ENCODE measurements at regions not wholly inside any gene's neighbourhood (a gene's known extent, or its start where the extent isn't known, plus 50 kb on each side); places are given as distances from the start of the nearest gene placed in this dataset.
"Not testable (repeated sequence)": the region's sequence is repeated elsewhere in the genome, so short reads cannot be mapped to it uniquely, and the experiment has no call there.

- DNase-seq (ENCODE audit: low read depth in 2 of 2): no peak
These were observed 691.2 kb downstream of the TAF11L14 start for GRCh38 chr5:18325431-18325830.

- no peak for DNase-seq (ENCODE audit: low read depth in 2 of 2)
These were observed 695.1 kb downstream of the TAF11L14 start for GRCh38 chr5:18329328-18329727.

GRCh38 chr5:18333841-18334240 is 699.6 kb downstream of the TAF11L14 start:
- DNase-seq (ENCODE audit: low read depth in 2 of 2): no peak

GRCh38 chr5:18334949-18335348 is 700.7 kb downstream of the TAF11L14 start:
- DNase-seq (ENCODE audit: low read depth in 2 of 2): no peak

- DNase-seq (ENCODE audit: low read depth in 2 of 2): no peak
These were observed 720.6 kb downstream of the TAF11L14 start for GRCh38 chr5:18354828-18355227.

- DNase-seq (ENCODE audit: low read depth in 2 of 2): no peak
These were observed 723.2 kb downstream of the TAF11L14 start for GRCh38 chr5:18357486-18357885.

- DNase-seq (ENCODE audit: low read depth in 2 of 2): no peak
These were observed 732.0 kb downstream of the TAF11L14 start for GRCh38 chr5:18366234-18366633.

- no peak for DNase-seq (ENCODE audit: low read depth in 2 of 2)
These were observed 736.3 kb downstream of the TAF11L14 start for GRCh38 chr5:18370531-18370930.

- no peak for DNase-seq (ENCODE audit: low read depth in 2 of 2)
These were observed 741.4 kb downstream of the TAF11L14 start for GRCh38 chr5:18375641-18376040.

GRCh38 chr5:18378066-18378465 is 743.8 kb downstream of the TAF11L14 start:
- DNase-seq (ENCODE audit: low read depth in 2 of 2): no peak

- DNase-seq (ENCODE audit: low read depth in 2 of 2): no peak
These were observed 744.9 kb downstream of the TAF11L14 start for GRCh38 chr5:18379189-18379588.

- DNase-seq (ENCODE audit: low read depth in 2 of 2): no peak
These were observed 746.6 kb downstream of the TAF11L14 start for GRCh38 chr5:18380729-18381362.

GRCh38 chr5:18393565-18394442 is 759.5 kb downstream of the TAF11L14 start:
- DNase-seq (ENCODE audit: low read depth in 2 of 2): peak in 1 of 2 donors; percentile 5

GRCh38 chr5:18394443-18394804 is 760.2 kb downstream of the TAF11L14 start:
- DNase-seq (ENCODE audit: low read depth in 2 of 2): no peak

GRCh38 chr5:18395126-18396110 is 761.2 kb downstream of the TAF11L14 start:
- no peak for DNase-seq (ENCODE audit: low read depth in 2 of 2)

- DNase-seq (ENCODE audit: low read depth in 2 of 2): no peak
These were observed 763.1 kb downstream of the TAF11L14 start for GRCh38 chr5:18397371-18397770.

GRCh38 chr5:18397891-18398290 is 763.6 kb downstream of the TAF11L14 start:
- no peak for DNase-seq (ENCODE audit: low read depth in 2 of 2)

- DNase-seq (ENCODE audit: low read depth in 2 of 2): not testable (repeated sequence)
These were observed 765.4 kb downstream of the TAF11L14 start for GRCh38 chr5:18399461-18400327.

GRCh38 chr5:18403141-18403540 is 768.9 kb downstream of the TAF11L14 start:
- DNase-seq (ENCODE audit: low read depth in 2 of 2): no peak

GRCh38 chr5:18403941-18404438 is 769.7 kb downstream of the TAF11L14 start:
- no peak for DNase-seq (ENCODE audit: low read depth in 2 of 2)

- no peak for DNase-seq (ENCODE audit: low read depth in 2 of 2)
These were observed 786.5 kb downstream of the TAF11L14 start for GRCh38 chr5:18420711-18421110.
